Stimulated activated CD4-positive, alpha-beta T cell treated with anti-CD3 and anti-CD28 coated beads, Interleukin-12 subunit alpha, Interleukin-12 subunit beta, amount 100 ng/mL, for 24 hours (primary cell): ENCODE measurements at regions not wholly inside any gene's neighbourhood (a gene's known extent, or its start where the extent isn't known, plus 50 kb on each side); places are given as distances from the start of the nearest gene placed in this dataset.

ENCODE experiments used
- DNase-seq, 2 experiments: peaks; one replicate each; pipeline ENCODE4 v3.0.0-alpha.2; 2020; ENCODE audit warnings: low read depth in 2 of 2

- DNase-seq: no peak
Observed at GRCh38 chr18:47333926-47334635, 82.6 kb upstream of the SKOR2 start.

- DNase-seq: no peak
Observed at GRCh38 chr18:47331641-47332040, 80.2 kb upstream of the SKOR2 start.

- no peak for DNase-seq
Observed at GRCh38 chr18:47331026-47331425, 79.6 kb upstream of the SKOR2 start.

- no peak for DNase-seq
Observed at GRCh38 chr18:47323158-47323557, 71.7 kb upstream of the SKOR2 start.

- DNase-seq: no peak
Observed at GRCh38 chr18:47321815-47322214, 70.4 kb upstream of the SKOR2 start.

- no peak for DNase-seq
Observed at GRCh38 chr18:47317824-47318508, 66.5 kb upstream of the SKOR2 start.

GRCh38 chr18:47316924-47317323, 65.5 kb upstream of the SKOR2 start:
- DNase-seq: no peak

- no peak for DNase-seq
Observed at GRCh38 chr18:47313901-47314300, 62.4 kb upstream of the SKOR2 start.

- DNase-seq: no peak
Observed at GRCh38 chr18:47311585-47311984, 60.1 kb upstream of the SKOR2 start.
